HL-60 (cell line): ENCODE measurements at regions not wholly inside any gene's neighbourhood (a gene's known extent, or its start where the extent isn't known, plus 50 kb on each side); places are given as distances from the start of the nearest gene placed in this dataset.

ENCODE experiments used
- DNase-seq, 2 experiments: peaks; one replicate each; pipeline ENCODE4 v3.0.0-alpha.2; 2010 to 2020; ENCODE audit warnings: low read depth in 1 of 2, low spot score in 1 of 2
- H3K27ac ChIP-seq: fragments of 250-450 bp; sonication (Bioruptor Pico); replicated peaks from 2 replicates; pipeline ENCODE4 v1.5.1; 2020; ENCODE audit warnings: mild to moderate bottlenecking, moderate library complexity
- H3K27me3 ChIP-seq: fragments of 250-450 bp; sonication (Bioruptor Pico); 2 replicates; pipeline ENCODE4 v1.5.1; 2021; ENCODE audit warnings: mild to moderate bottlenecking, moderate library complexity; ENCODE audit not compliant: insufficient read depth, poor library complexity, severe bottlenecking
- H3K4me3 ChIP-seq: replicated peaks from 2 replicates; pipeline ENCODE4 v1.5.1; 2011; ENCODE audit warnings: mild to moderate bottlenecking, control low read depth, low read length; ENCODE audit not compliant: insufficient read depth
- GABPA ChIP-seq: IDR thresholded peaks from 2 replicates; pipeline ENCODE4 v1.6.1; 2012; ENCODE audit warnings: low read depth
- POLR2AphosphoS5 ChIP-seq: IDR thresholded peaks from 2 replicates; pipeline ENCODE4 v1.6.1; 2012; ENCODE audit warnings: low read depth
- SPI1 ChIP-seq: IDR thresholded peaks from 2 replicates; pipeline ENCODE4 v1.6.1; 2012; ENCODE audit warnings: low read depth, mild to moderate bottlenecking, borderline replicate concordance
- TF ChIP-seq, protein P1 (sequence below): IDR thresholded peaks from 2 replicates; pipeline ENCODE4 v1.6.1; 2012; ENCODE audit warnings: low read depth; ENCODE audit not compliant: insufficient replicate concordance
- TF ChIP-seq, protein P2 (sequence below): IDR thresholded peaks from one replicate; pipeline ENCODE4 v1.5.1; 2011; ENCODE audit warnings: low read length, control low read depth, inconsistent platforms; ENCODE audit not compliant: insufficient read depth

DNA sequence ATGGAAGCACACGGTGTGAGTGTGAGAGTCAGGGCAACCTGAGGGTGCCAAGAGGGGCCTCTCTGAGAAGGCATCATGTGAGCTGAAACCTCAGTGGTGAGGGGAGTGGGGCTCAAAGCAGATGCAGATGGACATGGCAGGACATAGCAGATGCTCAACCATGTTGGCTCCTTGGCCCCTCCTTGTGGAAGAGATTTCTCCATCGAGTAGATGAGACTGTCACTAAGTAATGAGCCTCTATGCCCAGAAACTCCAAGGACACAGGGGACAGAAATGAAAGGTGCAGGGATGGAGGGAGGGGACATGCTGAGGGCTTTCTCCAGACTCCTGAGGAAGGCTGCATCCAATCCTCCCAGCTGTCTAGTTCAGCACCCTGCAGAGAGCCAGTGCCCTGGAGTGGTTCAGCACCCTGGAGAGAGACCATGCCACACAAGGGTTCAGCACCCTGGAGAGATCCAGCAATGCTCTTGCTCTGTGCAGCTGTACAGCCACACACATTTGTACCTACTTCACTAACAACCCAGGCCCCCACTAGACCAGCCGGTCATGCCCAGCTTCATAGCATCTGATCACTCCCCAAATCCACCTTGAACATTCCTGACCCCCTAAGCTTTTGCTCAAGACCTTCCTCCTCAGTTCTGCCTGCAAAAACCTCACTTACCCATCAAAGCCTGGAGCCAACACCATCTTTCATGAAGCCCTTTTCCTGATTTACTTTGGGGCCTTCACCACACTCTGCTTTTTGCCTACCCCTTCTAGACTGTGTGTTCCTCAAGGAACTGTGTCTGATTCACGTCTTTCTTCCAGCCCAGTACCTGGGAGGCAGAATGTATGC, 252.0 kb downstream of the CTTN start:
- Histone ChIP-seq H3K27ac (no peak overlapping the region), H3K27me3 (no peaks in the 10 kb centered on the region), H3K4me3 (no peak overlapping the region)
- TF ChIP-seq SPI1 (no peak), POLR2AphosphoS5 (no peak), GABPA (no peak)
- TF ChIP-seq, protein P1, sequence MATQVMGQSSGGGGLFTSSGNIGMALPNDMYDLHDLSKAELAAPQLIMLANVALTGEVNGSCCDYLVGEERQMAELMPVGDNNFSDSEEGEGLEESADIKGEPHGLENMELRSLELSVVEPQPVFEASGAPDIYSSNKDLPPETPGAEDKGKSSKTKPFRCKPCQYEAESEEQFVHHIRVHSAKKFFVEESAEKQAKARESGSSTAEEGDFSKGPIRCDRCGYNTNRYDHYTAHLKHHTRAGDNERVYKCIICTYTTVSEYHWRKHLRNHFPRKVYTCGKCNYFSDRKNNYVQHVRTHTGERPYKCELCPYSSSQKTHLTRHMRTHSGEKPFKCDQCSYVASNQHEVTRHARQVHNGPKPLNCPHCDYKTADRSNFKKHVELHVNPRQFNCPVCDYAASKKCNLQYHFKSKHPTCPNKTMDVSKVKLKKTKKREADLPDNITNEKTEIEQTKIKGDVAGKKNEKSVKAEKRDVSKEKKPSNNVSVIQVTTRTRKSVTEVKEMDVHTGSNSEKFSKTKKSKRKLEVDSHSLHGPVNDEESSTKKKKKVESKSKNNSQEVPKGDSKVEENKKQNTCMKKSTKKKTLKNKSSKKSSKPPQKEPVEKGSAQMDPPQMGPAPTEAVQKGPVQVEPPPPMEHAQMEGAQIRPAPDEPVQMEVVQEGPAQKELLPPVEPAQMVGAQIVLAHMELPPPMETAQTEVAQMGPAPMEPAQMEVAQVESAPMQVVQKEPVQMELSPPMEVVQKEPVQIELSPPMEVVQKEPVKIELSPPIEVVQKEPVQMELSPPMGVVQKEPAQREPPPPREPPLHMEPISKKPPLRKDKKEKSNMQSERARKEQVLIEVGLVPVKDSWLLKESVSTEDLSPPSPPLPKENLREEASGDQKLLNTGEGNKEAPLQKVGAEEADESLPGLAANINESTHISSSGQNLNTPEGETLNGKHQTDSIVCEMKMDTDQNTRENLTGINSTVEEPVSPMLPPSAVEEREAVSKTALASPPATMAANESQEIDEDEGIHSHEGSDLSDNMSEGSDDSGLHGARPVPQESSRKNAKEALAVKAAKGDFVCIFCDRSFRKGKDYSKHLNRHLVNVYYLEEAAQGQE, result peak; percentile 99
- TF ChIP-seq, protein P2, sequence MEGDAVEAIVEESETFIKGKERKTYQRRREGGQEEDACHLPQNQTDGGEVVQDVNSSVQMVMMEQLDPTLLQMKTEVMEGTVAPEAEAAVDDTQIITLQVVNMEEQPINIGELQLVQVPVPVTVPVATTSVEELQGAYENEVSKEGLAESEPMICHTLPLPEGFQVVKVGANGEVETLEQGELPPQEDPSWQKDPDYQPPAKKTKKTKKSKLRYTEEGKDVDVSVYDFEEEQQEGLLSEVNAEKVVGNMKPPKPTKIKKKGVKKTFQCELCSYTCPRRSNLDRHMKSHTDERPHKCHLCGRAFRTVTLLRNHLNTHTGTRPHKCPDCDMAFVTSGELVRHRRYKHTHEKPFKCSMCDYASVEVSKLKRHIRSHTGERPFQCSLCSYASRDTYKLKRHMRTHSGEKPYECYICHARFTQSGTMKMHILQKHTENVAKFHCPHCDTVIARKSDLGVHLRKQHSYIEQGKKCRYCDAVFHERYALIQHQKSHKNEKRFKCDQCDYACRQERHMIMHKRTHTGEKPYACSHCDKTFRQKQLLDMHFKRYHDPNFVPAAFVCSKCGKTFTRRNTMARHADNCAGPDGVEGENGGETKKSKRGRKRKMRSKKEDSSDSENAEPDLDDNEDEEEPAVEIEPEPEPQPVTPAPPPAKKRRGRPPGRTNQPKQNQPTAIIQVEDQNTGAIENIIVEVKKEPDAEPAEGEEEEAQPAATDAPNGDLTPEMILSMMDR, result no peak
- DNase-seq, result peak; percentile 20 to 43

DNA sequence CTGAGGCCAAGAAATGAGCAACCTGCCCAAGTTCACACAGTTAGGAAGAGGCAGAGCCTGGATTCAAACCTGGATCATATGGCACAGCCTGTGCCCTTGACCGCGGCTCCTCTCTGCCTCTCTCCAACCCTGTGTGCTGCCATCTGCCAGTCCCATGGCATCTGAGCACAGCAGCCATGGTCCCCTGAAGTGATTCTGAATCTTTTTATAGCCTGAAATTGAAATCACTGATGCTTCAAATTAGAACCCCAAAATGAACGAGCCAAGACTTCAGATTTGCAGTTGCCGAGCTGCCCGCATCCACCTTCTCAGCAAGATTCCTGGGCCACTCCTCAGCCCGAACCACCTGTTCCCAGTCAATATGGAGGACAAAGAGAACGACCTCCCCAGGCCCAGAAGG, 252.7 kb downstream of the CTTN start:
- DNase-seq, result no peak
- H3K27me3 ChIP-seq, result no peaks in the 10 kb centered on the region
- no peak for TF ChIP-seq GABPA
- no peak for TF ChIP-seq SPI1
- no peak for TF ChIP-seq POLR2AphosphoS5
- TF ChIP-seq, protein P2, result no peak
- TF ChIP-seq, protein P1, result no peak
- H3K27ac ChIP-seq, result no peak overlapping the region
- H3K4me3 ChIP-seq, result no peak overlapping the region

DNA sequence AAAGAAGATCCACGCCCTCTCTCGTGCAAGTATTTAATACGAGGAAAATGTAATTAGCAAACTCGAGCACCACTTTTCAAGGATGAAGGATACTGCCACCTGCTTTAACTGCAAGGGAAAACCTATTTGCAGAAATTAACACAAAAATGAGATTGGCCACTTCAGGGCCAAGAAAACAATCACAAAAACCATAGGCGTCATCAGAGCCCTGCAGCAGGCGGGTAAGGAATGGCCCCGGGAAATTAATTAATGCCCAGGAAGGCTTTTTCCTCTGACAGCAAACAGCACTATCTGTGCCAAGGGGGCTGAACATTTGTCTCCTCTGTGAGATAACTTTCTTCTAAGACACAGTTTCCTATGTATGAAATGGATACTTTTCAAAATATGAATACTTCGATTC, 255.7 kb downstream of the CTTN start:
- Histone ChIP-seq H3K27me3 (no peaks in the 10 kb centered on the region), H3K27ac (no peak overlapping the region), H3K4me3 (no peak overlapping the region)
- no peak for DNase-seq
- no peak for TF ChIP-seq POLR2AphosphoS5
- no peak for TF ChIP-seq SPI1
- no peak for TF ChIP-seq GABPA
- TF ChIP-seq, protein P1, result no peak
- TF ChIP-seq, protein P2, result no peak
